PC-9 (cell line): ENCODE measurements at regions not wholly inside any gene's neighbourhood (a gene's known extent, or its start where the extent isn't known, plus 50 kb on each side); places are given as distances from the start of the nearest gene placed in this dataset.

ENCODE experiments used
- BruUV-seq: library from RNA; stranded (reverse); fragments of 400-500 nt; replicated peaks from 2 replicates; lab custom pipeline; 2021; lab: Mats Ljungman, UMichigan
- CTCF ChIA-PET: fragments of 300-600 bp; sonication (Branson Sonifier 250); formaldehyde crosslinking; loops from one replicate; lab custom pipeline; 2022; ENCODE audit warnings: antibody characterized with exemption; lab: Charles Lee
- POLR2A ChIA-PET: fragments of 300-600 bp; sonication (Branson Sonifier 250); formaldehyde crosslinking; loops from one replicate; lab custom pipeline; 2022; ENCODE audit warnings: antibody characterized with exemption; ENCODE audit not compliant: unreplicated experiment; lab: Charles Lee
- DNase-seq, 2 experiments: peaks; one replicate each; pipeline versions ENCODE4 v3.0.0 to v3.0.0-alpha.2; 2015 to 2022; ENCODE audit warnings: mixed read lengths in 1 of 2
- H2AFZ ChIP-seq: fragments of 200-600 bp; sonication (generic); 2 replicates; pipeline ENCODE4 v1.8.1; 2017; ENCODE audit warnings: antibody characterized with exemption
- H3F3A ChIP-seq: fragments of 200-600 bp; sonication (generic); 2 replicates; pipeline ENCODE4 v1.8.1; 2017; ENCODE audit warnings: antibody characterized with exemption, mild to moderate bottlenecking, low read depth; ENCODE audit not compliant: insufficient read depth
- H3K27ac ChIP-seq: fragments of 200-600 bp; sonication (generic); 2 replicates; pipeline ENCODE4 v1.6.1; 2016; ENCODE audit warnings: mixed run types
- H3K27me3 ChIP-seq: fragments of 200-600 bp; sonication (generic); 2 replicates; pipeline ENCODE4 v1.6.1; 2016; ENCODE audit warnings: low read depth, mixed run types; ENCODE audit not compliant: insufficient read depth
- H3K36me3 ChIP-seq: fragments of 200-600 bp; sonication (generic); 2 replicates; pipeline ENCODE4 v1.6.1; 2016; ENCODE audit warnings: low read depth, mixed run types
- H3K4me1 ChIP-seq: fragments of 200-600 bp; sonication (generic); replicated peaks from 2 replicates; pipeline ENCODE4 v1.6.1; 2016; ENCODE audit warnings: mixed run types; ENCODE audit not compliant: insufficient read depth
- H3K4me2 ChIP-seq: fragments of 200-600 bp; sonication (generic); 2 replicates; pipeline ENCODE4 v1.6.1; 2017; ENCODE audit warnings: mixed run types
- H3K4me3 ChIP-seq: fragments of 200-600 bp; sonication (generic); 2 replicates; pipeline ENCODE4 v1.6.1; 2016; ENCODE audit warnings: mixed run types
- H3K79me2 ChIP-seq: fragments of 200-600 bp; sonication (generic); 2 replicates; pipeline ENCODE4 v1.6.1; 2017; ENCODE audit warnings: low read depth, mixed run types
- H3K9me2 ChIP-seq: fragments of 200-600 bp; sonication (generic); 2 replicates; pipeline ENCODE4 v1.8.1; 2017; ENCODE audit warnings: mild to moderate bottlenecking; ENCODE audit not compliant: insufficient read depth
- H3K9me3 ChIP-seq: fragments of 200-600 bp; sonication (generic); 2 replicates; pipeline ENCODE4 v1.8.1; 2016; ENCODE audit warnings: low read depth; ENCODE audit not compliant: insufficient read depth
- H4K20me1 ChIP-seq: fragments of 200-600 bp; sonication (generic); 2 replicates; pipeline ENCODE4 v1.8.1; 2017; ENCODE audit not compliant: insufficient read depth
- EZH2 ChIP-seq: fragments of 200-600 bp; sonication (generic); IDR thresholded peaks from 2 replicates; pipeline ENCODE4 v1.8.0; 2017; ENCODE audit warnings: antibody characterized with exemption, low read depth
- intact Hi-C: fragments of 100-400 bp; cut with micrococcal nuclease; formaldehyde crosslinking; loops from one replicate; pipeline ENCODE4 v1.10.0; 2022; ENCODE audit not compliant: unreplicated experiment
- TF ChIP-seq, protein P1 (sequence below): fragments of 200-600 bp; sonication (generic); conservative IDR thresholded peaks from 2 replicates; pipeline ENCODE4 v1.6.1; 2017; ENCODE audit warnings: mixed run types, antibody characterized with exemption, mild to moderate bottlenecking, moderate library complexity

DNA sequence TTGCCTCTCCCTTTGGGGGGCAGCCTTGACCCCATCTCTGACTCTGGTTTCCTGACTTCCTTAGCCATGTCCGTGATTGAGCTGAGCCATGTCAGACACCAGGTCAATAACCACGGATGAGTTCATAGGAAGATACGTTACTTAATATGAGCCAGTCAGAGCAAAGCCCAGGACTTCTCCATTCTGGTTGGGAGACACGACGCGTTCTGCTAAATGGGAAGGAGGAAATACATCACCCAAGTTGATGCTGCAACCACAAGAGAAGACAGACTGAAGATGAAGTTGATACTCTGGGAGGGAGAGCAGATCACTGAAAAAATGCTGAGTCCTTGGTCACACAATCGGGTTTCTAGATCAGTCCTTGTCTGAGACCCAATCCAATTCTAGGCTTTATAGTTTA, 90.9 kb downstream of the MATN1 start:
- no peak overlapping the region for H3K27ac ChIP-seq
- no peaks in the 10 kb centered on the region for H3K4me1 ChIP-seq
- no peak overlapping the region for H3K4me2 ChIP-seq
- no peak for DNase-seq
- H3K36me3 ChIP-seq = no peaks in the 10 kb centered on the region
- H3K4me3 ChIP-seq = no peak overlapping the region
- H3K27me3 ChIP-seq = no peaks in the 10 kb centered on the region
- TF ChIP-seq, protein P1, sequence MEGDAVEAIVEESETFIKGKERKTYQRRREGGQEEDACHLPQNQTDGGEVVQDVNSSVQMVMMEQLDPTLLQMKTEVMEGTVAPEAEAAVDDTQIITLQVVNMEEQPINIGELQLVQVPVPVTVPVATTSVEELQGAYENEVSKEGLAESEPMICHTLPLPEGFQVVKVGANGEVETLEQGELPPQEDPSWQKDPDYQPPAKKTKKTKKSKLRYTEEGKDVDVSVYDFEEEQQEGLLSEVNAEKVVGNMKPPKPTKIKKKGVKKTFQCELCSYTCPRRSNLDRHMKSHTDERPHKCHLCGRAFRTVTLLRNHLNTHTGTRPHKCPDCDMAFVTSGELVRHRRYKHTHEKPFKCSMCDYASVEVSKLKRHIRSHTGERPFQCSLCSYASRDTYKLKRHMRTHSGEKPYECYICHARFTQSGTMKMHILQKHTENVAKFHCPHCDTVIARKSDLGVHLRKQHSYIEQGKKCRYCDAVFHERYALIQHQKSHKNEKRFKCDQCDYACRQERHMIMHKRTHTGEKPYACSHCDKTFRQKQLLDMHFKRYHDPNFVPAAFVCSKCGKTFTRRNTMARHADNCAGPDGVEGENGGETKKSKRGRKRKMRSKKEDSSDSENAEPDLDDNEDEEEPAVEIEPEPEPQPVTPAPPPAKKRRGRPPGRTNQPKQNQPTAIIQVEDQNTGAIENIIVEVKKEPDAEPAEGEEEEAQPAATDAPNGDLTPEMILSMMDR = no peak
- TF ChIP-seq EZH2 = no peak
- ChIA-PET CTCF (no interaction called here), POLR2A (no interaction called here)
- no peaks in the 10 kb centered on the region for H3K9me2 ChIP-seq
- intact Hi-C loops = no loop called here
- H3F3A ChIP-seq = no peaks in the 10 kb centered on the region
- no peak overlapping the region for H2AFZ ChIP-seq
- BruUV-seq = no TSS peak
- H4K20me1 ChIP-seq = no peaks in the 10 kb centered on the region
- H3K9me3 ChIP-seq = no peaks in the 10 kb centered on the region
- H3K79me2 ChIP-seq = no peaks in the 10 kb centered on the region

DNA sequence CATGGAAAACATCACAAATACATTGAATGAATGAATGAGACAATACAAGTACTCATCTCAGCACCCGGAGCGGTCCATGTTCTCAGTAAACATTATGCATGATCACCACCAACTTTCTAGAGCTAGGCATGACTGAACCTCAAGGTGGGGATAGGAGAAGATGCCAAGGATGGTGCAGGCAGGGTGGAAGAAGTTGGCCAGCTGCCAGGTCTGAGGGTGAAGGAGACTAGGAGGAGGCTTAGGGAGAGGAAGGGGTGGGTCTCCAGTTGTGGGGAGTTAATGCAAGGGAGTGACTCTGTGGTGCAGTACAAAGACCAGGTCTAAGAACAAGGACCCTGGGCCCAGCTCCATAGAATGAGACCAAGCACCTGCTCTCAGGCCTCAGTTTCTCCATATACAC, 91.7 kb downstream of the MATN1 start:
- intact Hi-C loops = no loop called here
- no peak for DNase-seq
- Histone ChIP-seq H3K4me3 (no peak overlapping the region), H3K79me2 (no peaks in the 10 kb centered on the region), H3K4me2 (no peak overlapping the region), H4K20me1 (no peaks in the 10 kb centered on the region), H3K27ac (no peak overlapping the region), H3K27me3 (no peaks in the 10 kb centered on the region), H3K9me3 (no peaks in the 10 kb centered on the region), H2AFZ (no peak overlapping the region), H3K36me3 (no peaks in the 10 kb centered on the region), H3K9me2 (no peaks in the 10 kb centered on the region), H3F3A (no peaks in the 10 kb centered on the region), H3K4me1 (no peaks in the 10 kb centered on the region)
- no TSS peak for BruUV-seq
- ChIA-PET POLR2A (no interaction called here), CTCF (no interaction called here)
- TF ChIP-seq, protein P1 = no peak
- no peak for TF ChIP-seq EZH2

DNA sequence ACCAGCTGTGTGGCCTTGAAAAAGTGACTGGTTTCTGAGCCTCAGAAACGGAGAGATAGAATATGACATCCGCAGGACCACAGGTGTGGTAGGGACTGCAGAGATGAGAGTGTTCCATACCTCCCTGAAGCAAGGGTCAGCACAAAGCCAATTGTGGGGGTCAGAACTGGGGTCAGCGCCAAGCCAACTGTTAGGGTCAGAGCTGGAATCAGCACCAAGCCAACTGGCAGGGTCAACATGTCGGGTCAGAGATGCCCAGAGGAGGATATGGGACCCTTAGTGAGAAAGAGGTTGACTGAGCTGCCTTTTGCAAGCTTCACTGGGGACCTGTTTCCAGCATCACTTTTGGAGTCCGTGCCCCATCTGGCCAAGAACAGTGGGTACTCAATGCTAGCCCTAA, 93.9 kb downstream of the MATN1 start:
- ChIA-PET POLR2A (no interaction called here), CTCF (no interaction called here)
- Histone ChIP-seq H3K79me2 (no peaks in the 10 kb centered on the region), H2AFZ (no peak overlapping the region), H3K27me3 (no peaks in the 10 kb centered on the region), H3F3A (no peaks in the 10 kb centered on the region), H3K27ac (no peak overlapping the region), H3K9me2 (no peaks in the 10 kb centered on the region), H3K4me1 (no peaks in the 10 kb centered on the region), H3K4me2 (no peak overlapping the region), H3K36me3 (no peaks in the 10 kb centered on the region), H4K20me1 (no peaks in the 10 kb centered on the region), H3K4me3 (no peak overlapping the region), H3K9me3 (0 out of 2 replicates have a peak, but pooled peaks cover 3% of the 10 kb centered on the region)
- no peak for DNase-seq
- TF ChIP-seq, protein P1 = no peak
- no peak for TF ChIP-seq EZH2
- no TSS peak for BruUV-seq
- intact Hi-C loops = no loop called here
